Muscle of leg (tissue), 3 donors: ENCODE measurements at regions not wholly inside any gene's neighbourhood (a gene's known extent, or its start where the extent isn't known, plus 50 kb on each side); places are given as distances from the start of the nearest gene placed in this dataset.

Experiments used
- DNase-seq: peaks from one replicate; pipeline ENCODE4 v3.0.0; 2013
- H3K27ac ChIP-seq: one replicate; pipeline ENCODE4 v1.5.1; 2013; ENCODE audit warnings: mild to moderate bottlenecking, low read length, control low read depth
- H3K27me3 ChIP-seq: one replicate; pipeline ENCODE4 v1.6.1; 2013; ENCODE audit warnings: low read length; ENCODE audit not compliant: control insufficient read depth, insufficient read depth
- H3K36me3 ChIP-seq: one replicate; pipeline ENCODE4 v1.6.1; 2013; ENCODE audit warnings: low read length; ENCODE audit not compliant: control insufficient read depth, insufficient read depth
- H3K4me1 ChIP-seq: one replicate; pipeline ENCODE4 v1.6.1; 2013; ENCODE audit warnings: low read length; ENCODE audit not compliant: control insufficient read depth, insufficient read depth
- H3K4me3 ChIP-seq: one replicate; pipeline ENCODE4 v1.5.1; 2013; ENCODE audit warnings: low read length, control low read depth
- H3K9me3 ChIP-seq: replicated peaks from 2 replicates; pipeline ENCODE4 v1.6.1; 2013; ENCODE audit warnings: low read depth, low read length; ENCODE audit not compliant: control insufficient read depth
- WGBS: methylation state at CpG from one replicate; pipeline ENCODE4 v1.1.5; 2013; ENCODE audit warnings: missing lambda C conversion rate; ENCODE audit not compliant: insufficient coverage; 5-methylcytosine and 5-hydroxymethylcytosine counted together

- Histone ChIP-seq H3K9me3 (no peaks in the 10 kb centered on the region), H3K4me1 (peaks cover 21% of the 10 kb centered on the region), H3K27ac (no peak overlapping the region), H3K4me3 (no peak overlapping the region), H3K36me3 (no peaks in the 10 kb centered on the region), H3K27me3 (no peaks in the 10 kb centered on the region)
- 55% methylated on average over 5 of the region's 12 CpGs for WGBS
- peak; percentile 32 for DNase-seq
These were observed 142.5 kb upstream of the TNS3 start for GRCh38 chr7:47724335-47724982.

- H3K4me1 ChIP-seq: peaks cover 21% of the 10 kb centered on the region
- 90% methylated on average over 4 of the region's 8 CpGs for WGBS
- no peak overlapping the region for H3K27ac ChIP-seq
- H3K36me3 ChIP-seq: no peaks in the 10 kb centered on the region
- no peaks in the 10 kb centered on the region for H3K9me3 ChIP-seq
- H3K4me3 ChIP-seq: no peak overlapping the region
- DNase-seq: no peak
- H3K27me3 ChIP-seq: no peaks in the 10 kb centered on the region
These were observed 140.2 kb upstream of the TNS3 start for GRCh38 chr7:47722126-47722525.

- H3K9me3 ChIP-seq: no peaks in the 10 kb centered on the region
- H3K4me3 ChIP-seq: no peak overlapping the region
- no peak for DNase-seq
- no peaks in the 10 kb centered on the region for H3K36me3 ChIP-seq
- H3K27ac ChIP-seq: no peak overlapping the region
- WGBS: 76% methylated on average over 5 of the region's 9 CpGs
- H3K4me1 ChIP-seq: peaks cover 21% of the 10 kb centered on the region
- H3K27me3 ChIP-seq: no peaks in the 10 kb centered on the region
These were observed 139.8 kb upstream of the TNS3 start for GRCh38 chr7:47721670-47722069.

- no peak overlapping the region for H3K27ac ChIP-seq
- no peaks in the 10 kb centered on the region for H3K27me3 ChIP-seq
- H3K4me3 ChIP-seq: no peak overlapping the region
- H3K36me3 ChIP-seq: no peaks in the 10 kb centered on the region
- no peaks in the 10 kb centered on the region for H3K9me3 ChIP-seq
- WGBS: 74% methylated on average over 7 of the region's 8 CpGs
- DNase-seq: no peak
- peaks cover 21% of the 10 kb centered on the region for H3K4me1 ChIP-seq
These were observed 139.0 kb upstream of the TNS3 start for GRCh38 chr7:47720907-47721244.

- Histone ChIP-seq H3K36me3 (no peaks in the 10 kb centered on the region), H3K27me3 (no peaks in the 10 kb centered on the region), H3K27ac (peak overlapping the region; percentile 43), H3K4me1 (peaks cover 21% of the 10 kb centered on the region), H3K9me3 (no peaks in the 10 kb centered on the region), H3K4me3 (no peak overlapping the region)
- 18% methylated on average over 5 of the region's 12 CpGs for WGBS
- peak; percentile 88 for DNase-seq
These were observed 138.4 kb upstream of the TNS3 start for GRCh38 chr7:47720141-47720906.

- 76% methylated on average over 5 of the region's 7 CpGs for WGBS
- H3K4me1 ChIP-seq: peaks cover 16% of the 10 kb centered on the region
- H3K9me3 ChIP-seq: no peaks in the 10 kb centered on the region
- no peak overlapping the region for H3K27ac ChIP-seq
- H3K4me3 ChIP-seq: no peak overlapping the region
- no peak for DNase-seq
- H3K36me3 ChIP-seq: no peaks in the 10 kb centered on the region
- H3K27me3 ChIP-seq: no peaks in the 10 kb centered on the region
These were observed 137.8 kb upstream of the TNS3 start for GRCh38 chr7:47719675-47720074.

GRCh38 chr7:47715631-47716068, 133.7 kb upstream of the TNS3 start:
- Histone ChIP-seq H3K27me3 (no peaks in the 10 kb centered on the region), H3K36me3 (no peaks in the 10 kb centered on the region), H3K27ac (no peak overlapping the region), H3K9me3 (no peaks in the 10 kb centered on the region), H3K4me3 (no peak overlapping the region), H3K4me1 (peaks cover 10% of the 10 kb centered on the region)
- 92% methylated on average over 5 of the region's 5 CpGs for WGBS
- no peak for DNase-seq

GRCh38 chr7:47714669-47715607, 133.0 kb upstream of the TNS3 start:
- Histone ChIP-seq H3K4me3 (no peak overlapping the region), H3K27ac (no peak overlapping the region), H3K4me1 (peaks cover 3% of the 10 kb centered on the region), H3K9me3 (no peaks in the 10 kb centered on the region), H3K36me3 (no peaks in the 10 kb centered on the region), H3K27me3 (no peaks in the 10 kb centered on the region)
- 90% methylated on average over 1 of the region's 6 CpGs for WGBS
- no peak for DNase-seq

- Histone ChIP-seq H3K4me1 (peaks cover 2% of the 10 kb centered on the region), H3K9me3 (no peaks in the 10 kb centered on the region)
- 100% methylated on average over 2 of the region's 6 CpGs for WGBS
These were observed 131.7 kb upstream of the TNS3 start for GRCh38 chr7:47713595-47713994.

GRCh38 chr7:47712416-47712815, 130.5 kb upstream of the TNS3 start:
- Histone ChIP-seq H3K36me3 (no peaks in the 10 kb centered on the region), H3K4me1 (peaks cover 2% of the 10 kb centered on the region), H3K27ac (no peak overlapping the region), H3K9me3 (no peaks in the 10 kb centered on the region), H3K27me3 (no peaks in the 10 kb centered on the region), H3K4me3 (no peak overlapping the region)
- no peak for DNase-seq
- WGBS: 59% methylated on average over 8 of the region's 11 CpGs

More at GRCh38 chr7:47713595-47713994, 131.7 kb upstream of the TNS3 start:
- H3K4me3 ChIP-seq: no peak overlapping the region
- no peaks in the 10 kb centered on the region for H3K36me3 ChIP-seq
- H3K27me3 ChIP-seq: no peaks in the 10 kb centered on the region
- no peak overlapping the region for H3K27ac ChIP-seq
- no peak for DNase-seq
